ENCODE measurements at regions not wholly inside any gene's neighbourhood (a gene's known extent, or its start where the extent isn't known, plus 50 kb on each side); places are given as distances from the start of the nearest gene placed in this dataset.
"Not testable (repeated sequence)": the region's sequence is repeated elsewhere in the genome, so short reads cannot be mapped to it uniquely, and the experiment has no call there.

GRCh38 chr16:72464597-72465368 lies 292.8 kb upstream of the PMFBP1 start:
- Histone ChIP-seq H3K9me3 (no peaks in the 10 kb centered on the region), H3K4me3 (no peak overlapping the region), H3K36me3 (no peaks in the 10 kb centered on the region), H3K27me3 (no peaks in the 10 kb centered on the region)
- DNase-seq = no peak

- no peaks in the 10 kb centered on the region for H3K36me3 ChIP-seq
- no peak for DNase-seq
- no peaks in the 10 kb centered on the region for H3K9me3 ChIP-seq
- no peaks in the 10 kb centered on the region for H3K27me3 ChIP-seq
- H3K4me3 ChIP-seq = no peak overlapping the region
Measured at GRCh38 chr16:72464052-72464451, 292.1 kb upstream of the PMFBP1 start.

- Histone ChIP-seq H3K9me3 (no peaks in the 10 kb centered on the region), H3K4me3 (no peak overlapping the region), H3K36me3 (no peaks in the 10 kb centered on the region), H3K27me3 (no peaks in the 10 kb centered on the region)
- DNase-seq = no peak
Measured at GRCh38 chr16:72458035-72458434, 286.1 kb upstream of the PMFBP1 start.

DNA sequence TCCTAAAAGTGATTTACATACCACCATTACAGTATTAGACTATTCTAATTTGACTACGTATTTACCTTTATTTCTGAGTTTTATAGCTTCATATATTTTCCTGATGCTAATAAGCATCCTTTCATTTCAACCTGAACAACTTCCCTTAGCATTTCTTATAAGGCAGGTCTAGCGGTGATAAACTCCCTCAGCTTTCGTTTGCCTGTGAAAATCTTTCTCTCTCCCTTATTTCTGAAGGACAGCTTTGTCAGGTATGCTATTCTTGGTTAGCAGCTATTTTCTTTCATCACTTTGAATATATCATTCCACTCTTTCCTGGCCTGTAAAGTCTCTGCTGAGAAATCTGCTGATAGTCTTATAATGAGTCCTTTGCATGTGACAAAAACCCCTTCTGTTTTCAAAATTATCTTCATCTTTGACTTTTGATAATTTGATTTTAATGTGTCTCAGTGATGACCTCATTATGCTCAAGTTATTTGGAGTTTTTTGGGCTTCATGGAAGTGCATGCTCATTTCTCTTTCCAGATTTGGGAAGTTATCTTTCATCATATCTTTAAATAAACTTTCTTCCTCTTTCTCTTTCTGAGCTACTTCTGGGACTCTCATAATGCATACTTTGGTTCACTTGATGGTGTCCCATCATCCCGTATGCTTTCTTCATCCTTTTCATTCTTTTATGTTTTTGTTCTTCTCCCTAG lies 285.4 kb upstream of the PMFBP1 start:
- no peaks in the 10 kb centered on the region for H3K9me3 ChIP-seq
- H3K4me3 ChIP-seq = no peak overlapping the region
- no peaks in the 10 kb centered on the region for H3K27me3 ChIP-seq
- no peak for DNase-seq
- H3K36me3 ChIP-seq = no peaks in the 10 kb centered on the region

DNA sequence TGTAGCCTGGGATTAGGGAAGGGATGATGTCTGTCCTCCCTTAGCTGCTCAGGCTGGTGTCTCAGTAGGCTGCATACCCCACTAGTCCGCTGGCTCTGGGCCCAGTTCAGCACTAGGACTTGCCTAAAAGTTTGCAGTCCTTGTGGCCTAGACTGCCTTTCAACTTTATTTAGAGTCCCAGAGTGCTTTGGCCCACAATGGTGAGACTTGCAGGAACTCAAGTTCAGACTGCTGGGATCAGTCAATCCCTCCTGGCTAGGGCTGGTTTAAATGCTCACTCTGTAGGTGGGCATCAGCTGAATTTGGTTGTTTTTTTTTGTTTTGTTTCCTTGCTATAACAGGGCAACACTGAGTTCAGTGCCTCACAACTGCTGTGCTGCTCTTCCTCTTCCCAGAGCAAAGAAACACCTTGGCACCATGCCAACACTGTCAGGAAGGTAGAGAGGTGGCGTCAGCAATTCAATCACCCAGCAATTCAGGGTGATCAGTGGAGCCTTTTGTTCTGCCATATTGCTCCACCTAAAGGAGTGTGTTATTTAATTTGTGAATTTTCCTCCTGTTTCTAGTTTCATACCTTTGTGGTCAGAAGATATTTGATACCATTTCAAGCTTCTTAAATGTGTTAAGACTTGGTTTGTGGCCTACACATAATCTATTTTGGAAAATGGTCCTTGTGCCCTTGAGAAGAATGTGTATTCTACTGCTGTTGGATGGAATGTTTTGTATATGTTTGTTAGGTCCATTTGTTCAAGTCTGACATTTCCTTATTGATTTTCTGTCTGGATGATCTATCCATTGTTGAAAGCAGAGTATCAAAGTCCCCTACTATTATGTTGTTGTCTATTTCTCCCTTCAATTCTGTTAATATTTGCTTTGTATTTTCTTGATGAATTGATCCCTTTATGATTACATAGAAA lies 284.0 kb upstream of the PMFBP1 start:
- H3K36me3 ChIP-seq = no peaks in the 10 kb centered on the region
- no peaks in the 10 kb centered on the region for H3K9me3 ChIP-seq
- H3K4me3 ChIP-seq = no peak overlapping the region
- no peak for DNase-seq
- H3K27me3 ChIP-seq = no peaks in the 10 kb centered on the region

DNA sequence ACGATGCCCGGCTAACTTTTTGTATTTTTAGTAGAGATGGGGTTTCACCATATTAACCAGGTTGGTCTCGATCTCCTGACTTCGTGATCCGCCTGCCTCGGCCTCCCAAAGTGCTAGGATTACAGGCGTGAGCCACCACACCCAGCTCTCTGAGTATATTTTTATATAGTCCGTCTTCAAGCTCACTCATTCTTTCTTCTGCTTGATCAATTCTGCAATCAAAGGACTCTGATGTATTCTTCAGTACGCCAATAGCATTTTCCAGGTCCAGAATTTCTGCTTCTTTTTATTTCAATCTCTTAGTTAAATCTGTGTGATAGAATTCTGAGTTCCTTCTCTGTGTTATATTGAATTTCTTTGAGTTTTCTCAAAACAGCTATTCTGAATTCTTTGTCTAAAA lies 281.9 kb upstream of the PMFBP1 start:
- not testable (repeated sequence) for DNase-seq, H3K36me3 ChIP-seq, H3K4me3 ChIP-seq, H3K9me3 ChIP-seq, H3K27me3 ChIP-seq

DNA sequence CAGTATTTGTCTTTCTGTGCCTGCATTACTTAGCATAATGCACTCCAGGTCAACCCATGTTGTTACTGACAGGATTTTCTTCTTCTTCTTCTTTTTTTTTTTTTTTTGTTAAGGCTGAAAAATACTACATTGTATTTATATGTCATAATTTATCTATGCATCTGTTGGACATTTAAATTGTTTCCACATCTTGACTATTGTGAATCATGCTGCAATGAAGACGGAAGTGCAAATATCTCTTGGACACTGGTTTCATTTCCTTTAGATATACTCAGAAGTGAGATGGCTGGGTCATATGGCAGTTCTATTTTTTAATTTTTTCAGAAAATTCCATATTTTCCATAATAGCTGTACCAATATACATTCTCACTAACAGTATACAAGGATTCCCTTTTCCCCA lies 272.7 kb upstream of the PMFBP1 start:
- Histone ChIP-seq H3K9me3 (no peaks in the 10 kb centered on the region), H3K36me3 (no peaks in the 10 kb centered on the region), H3K27me3 (no peaks in the 10 kb centered on the region), H3K4me3 (no peak overlapping the region)
- DNase-seq = no peak

DNA sequence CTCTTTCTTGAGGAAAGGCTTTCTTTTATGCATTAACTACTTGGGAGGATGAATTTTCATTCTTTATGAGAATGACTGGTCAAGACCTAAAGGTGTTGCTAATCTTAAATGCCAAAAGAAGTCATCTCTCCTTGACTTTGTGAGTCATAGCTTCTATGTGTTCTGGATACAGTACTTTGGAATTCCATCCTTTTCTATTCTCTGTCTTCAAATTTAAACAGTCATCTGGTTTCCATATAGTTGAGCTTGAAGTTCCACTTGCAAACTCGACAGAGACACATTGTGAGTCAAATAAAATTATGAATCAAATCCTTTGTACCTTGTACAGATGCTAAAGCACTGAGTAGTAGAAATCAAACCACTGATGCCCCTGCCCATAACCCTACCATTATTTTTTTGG lies 271.9 kb upstream of the PMFBP1 start:
- H3K36me3 ChIP-seq = no peaks in the 10 kb centered on the region
- no peaks in the 10 kb centered on the region for H3K9me3 ChIP-seq
- no peak for DNase-seq
- no peak overlapping the region for H3K4me3 ChIP-seq
- no peaks in the 10 kb centered on the region for H3K27me3 ChIP-seq

GRCh38 chr16:72442385-72443158 lies 270.6 kb upstream of the PMFBP1 start:
- H3K9me3 ChIP-seq = no peaks in the 10 kb centered on the region
- no peak overlapping the region for H3K4me3 ChIP-seq
- no peak for DNase-seq
- no peaks in the 10 kb centered on the region for H3K36me3 ChIP-seq
- no peaks in the 10 kb centered on the region for H3K27me3 ChIP-seq

DNA sequence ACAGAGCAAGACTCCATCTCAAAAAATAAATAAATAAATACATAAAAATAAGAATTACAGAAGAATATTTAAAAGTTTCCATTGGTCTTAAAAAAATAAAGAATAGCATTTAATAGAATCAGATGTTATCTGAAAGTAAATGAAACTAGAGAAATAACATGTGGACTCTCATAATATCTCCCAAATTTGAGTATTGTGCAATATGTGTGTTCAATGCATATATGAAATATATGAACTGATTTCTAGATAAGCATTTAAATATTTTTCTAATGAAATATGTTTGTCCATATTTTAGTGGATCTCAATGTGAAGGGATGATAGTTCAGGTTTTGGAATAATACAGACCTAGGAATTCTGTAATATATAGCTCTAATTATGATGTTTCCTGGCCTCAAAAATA lies 265.9 kb upstream of the PMFBP1 start:
- no peak for DNase-seq
- no peaks in the 10 kb centered on the region for H3K36me3 ChIP-seq
- peaks cover 5% of the 10 kb centered on the region; the same call in 1 of the 2 replicates for H3K9me3 ChIP-seq

DNA sequence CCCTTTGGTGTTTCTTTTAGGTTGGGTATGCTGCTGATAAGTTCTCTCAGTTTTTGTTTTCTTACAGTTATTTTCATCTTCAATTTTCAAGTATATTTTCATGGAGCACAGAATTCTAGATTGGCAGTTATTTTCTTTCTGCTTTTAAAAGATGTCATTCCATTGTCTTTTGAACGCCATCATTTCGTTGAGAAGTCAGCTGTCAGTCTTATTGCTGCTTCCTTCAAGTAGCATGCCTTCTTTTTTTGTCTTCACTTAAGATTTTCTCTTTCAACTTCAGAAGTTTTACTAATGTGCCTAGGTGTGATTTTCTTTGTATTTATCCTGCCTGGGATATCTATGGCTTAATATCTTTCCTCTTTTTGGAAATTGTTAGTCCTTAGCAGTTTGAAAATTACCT lies 262.2 kb upstream of the PMFBP1 start:
- no peaks in the 10 kb centered on the region for H3K27me3 ChIP-seq
- peaks cover 5% of the 10 kb centered on the region; the same call in 1 of the 2 replicates for H3K9me3 ChIP-seq
- no peaks in the 10 kb centered on the region for H3K36me3 ChIP-seq
- DNase-seq = no peak
- no peak overlapping the region for H3K4me3 ChIP-seq

More for the DNA sequence above, 265.9 kb upstream of the PMFBP1 start:
- H3K27me3 ChIP-seq = no peaks in the 10 kb centered on the region
- no peak overlapping the region for H3K4me3 ChIP-seq

- no peaks in the 10 kb centered on the region for H3K27me3 ChIP-seq
- DNase-seq = no peak
- H3K9me3 ChIP-seq = peaks cover 5% of the 10 kb centered on the region; the same call in 1 of the 2 replicates
- no peak overlapping the region for H3K4me3 ChIP-seq
- no peaks in the 10 kb centered on the region for H3K36me3 ChIP-seq
Measured at GRCh38 chr16:72430121-72430520, 258.2 kb upstream of the PMFBP1 start.

GRCh38 chr16:72429671-72430081 lies 257.7 kb upstream of the PMFBP1 start:
- Histone ChIP-seq H3K4me3 (no peak overlapping the region), H3K36me3 (no peaks in the 10 kb centered on the region), H3K9me3 (peaks cover 5% of the 10 kb centered on the region; the same call in 1 of the 2 replicates), H3K27me3 (no peaks in the 10 kb centered on the region)
- DNase-seq = no peak

DNA sequence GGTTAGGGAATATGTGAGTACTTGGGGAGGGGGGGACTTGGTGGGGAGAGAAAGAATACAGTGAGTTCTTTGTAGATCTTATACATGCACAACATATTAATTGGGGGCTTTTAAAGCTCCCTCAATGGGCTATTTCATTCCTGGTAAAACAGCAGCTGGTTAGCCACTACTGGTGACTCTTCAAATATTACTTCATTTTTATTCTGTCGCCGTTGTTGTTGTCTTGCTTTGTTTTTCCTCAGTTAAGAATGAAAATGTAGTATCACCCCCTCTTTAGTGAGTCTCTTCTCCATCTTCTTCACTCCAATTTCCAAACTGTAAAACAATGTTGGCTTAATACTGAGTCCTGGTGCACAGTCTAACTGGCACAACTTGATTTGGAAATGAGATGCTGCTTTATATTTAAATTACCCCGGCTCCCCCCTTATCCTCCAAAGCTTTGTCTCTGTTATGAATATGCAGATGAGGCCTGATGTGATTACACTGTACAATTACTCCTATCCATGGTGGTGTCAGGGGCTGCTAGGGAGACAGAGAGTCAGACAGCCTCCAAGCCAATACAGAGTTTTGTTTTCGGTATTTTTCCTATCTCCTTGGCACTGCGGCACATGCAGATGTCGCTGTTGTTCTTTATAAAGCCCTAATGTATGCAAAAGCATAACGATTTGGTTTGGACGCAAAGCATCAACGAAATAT lies 256.9 kb upstream of the PMFBP1 start:
- Histone ChIP-seq H3K27me3 (no peaks in the 10 kb centered on the region), H3K36me3 (no peaks in the 10 kb centered on the region), H3K4me3 (no peak overlapping the region), H3K9me3 (peaks cover 1% of the 10 kb centered on the region; the same call in 1 of the 2 replicates)
- DNase-seq = no peak

- no peak for DNase-seq
- Histone ChIP-seq H3K36me3 (no peaks in the 10 kb centered on the region), H3K4me3 (no peak overlapping the region), H3K27me3 (no peaks in the 10 kb centered on the region), H3K9me3 (no peaks in the 10 kb centered on the region)
Measured at GRCh38 chr16:72427783-72428331, 255.9 kb upstream of the PMFBP1 start.
